ENCODE measurements at regions not wholly inside any gene's neighbourhood (a gene's known extent, or its start where the extent isn't known, plus 50 kb on each side); places are given as distances from the start of the nearest gene placed in this dataset.

GRCh38 chr9:99485459-99485858 lies 263.4 kb downstream of the SEC61B start:
- TF ChIP-seq CTCF (IDR thresholded peaks at IDR 0.05; ENCODE audit: low read depth, low read length, missing control alignments): no peak
- no peak overlapping the region for H3K4me3 ChIP-seq (ENCODE audit: low read depth, low read length)
- DNase-seq (ENCODE audit: low read depth): no peak

- DNase-seq (ENCODE audit: low read depth): no peak
- H3K4me3 ChIP-seq (ENCODE audit: low read depth, low read length): no peak overlapping the region
- TF ChIP-seq CTCF (IDR thresholded peaks at IDR 0.05; ENCODE audit: low read depth, low read length, missing control alignments): no peak
These were observed 264.6 kb downstream of the SEC61B start for GRCh38 chr9:99486684-99487083.

GRCh38 chr9:99488131-99489059 lies 266.3 kb downstream of the SEC61B start:
- no peak for TF ChIP-seq CTCF (IDR thresholded peaks at IDR 0.05; ENCODE audit: low read depth, low read length, missing control alignments)
- no peak for DNase-seq (ENCODE audit: low read depth)
- no peak overlapping the region for H3K4me3 ChIP-seq (ENCODE audit: low read depth, low read length)

GRCh38 chr9:99489060-99489413 lies 267.0 kb downstream of the SEC61B start:
- H3K4me3 ChIP-seq (ENCODE audit: low read depth, low read length): no peak overlapping the region
- TF ChIP-seq CTCF (IDR thresholded peaks at IDR 0.05; ENCODE audit: low read depth, low read length, missing control alignments): no peak
- no peak for DNase-seq (ENCODE audit: low read depth)

GRCh38 chr9:99490729-99491128 lies 268.6 kb downstream of the SEC61B start:
- no peak overlapping the region for H3K4me3 ChIP-seq (ENCODE audit: low read depth, low read length)
- TF ChIP-seq CTCF (IDR thresholded peaks at IDR 0.05; ENCODE audit: low read depth, low read length, missing control alignments): no peak
- no peak for DNase-seq (ENCODE audit: low read depth)

GRCh38 chr9:99491408-99492158 lies 269.5 kb downstream of the SEC61B start:
- TF ChIP-seq CTCF (IDR thresholded peaks at IDR 0.05; ENCODE audit: low read depth, low read length, missing control alignments): no peak
- no peak for DNase-seq (ENCODE audit: low read depth)
- H3K4me3 ChIP-seq (ENCODE audit: low read depth, low read length): no peak overlapping the region
